ENCODE measurements at regions not wholly inside any gene's neighbourhood (a gene's known extent, or its start where the extent isn't known, plus 50 kb on each side); places are given as distances from the start of the nearest gene placed in this dataset.
A peak's percentile ranks its signal among the peaks of the same experiment; 100 is the strongest.

DNA sequence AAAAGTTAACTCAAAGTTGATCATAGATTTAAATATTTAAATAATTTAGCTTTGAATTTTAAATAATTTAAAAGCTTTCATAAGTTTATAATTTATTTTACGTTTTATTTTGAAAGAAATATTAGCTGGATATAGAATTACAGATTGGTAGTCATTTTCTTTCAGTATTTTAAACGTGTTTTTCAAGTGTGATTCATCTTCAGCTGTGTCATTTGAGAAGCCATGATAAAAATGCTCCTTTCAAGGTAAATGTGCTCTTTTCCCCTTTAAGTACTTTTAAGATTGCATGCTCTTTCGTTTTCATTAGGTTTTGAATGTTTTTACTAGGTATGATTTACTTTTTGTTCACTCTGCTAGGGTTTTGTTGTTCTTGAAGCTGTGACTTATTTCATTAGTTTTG, 116.8 kb upstream of the FIGN start:
- H3K23ac ChIP-seq (ENCODE audit: low read length): no peak overlapping the region
- WGBS (ENCODE audit: extremely low coverage, insufficient coverage, low lambda C conversion rate): 100% methylated on average over 2 of the region's 3 CpGs
- H4K8ac ChIP-seq (ENCODE audit: low read depth, low read length): no peak overlapping the region
- H3K4ac ChIP-seq (ENCODE audit: low read depth, low read length): no peak overlapping the region
- H2BK120ac ChIP-seq (ENCODE audit: low read depth, low read length): no peak overlapping the region
- no peak overlapping the region for H2AK5ac ChIP-seq (ENCODE audit: low read length)
- H3K56ac ChIP-seq (ENCODE audit: low read length): no peak overlapping the region
- no peaks in the 10 kb centered on the region for H3K27me3 ChIP-seq (ENCODE audit: insufficient read depth, low read length, poor library complexity)
- no peak overlapping the region for H4K5ac ChIP-seq (ENCODE audit: low read length)
- no peak for DNase-seq
- H3K79me1 ChIP-seq (ENCODE audit: low read length): no peaks in the 10 kb centered on the region
- H3K4me2 ChIP-seq (ENCODE audit: low read length): no peak overlapping the region
- no peaks in the 10 kb centered on the region for H3K4me1 ChIP-seq (ENCODE audit: control insufficient read depth, low read depth, low read length)
- no peak overlapping the region for H3K27ac ChIP-seq (ENCODE audit: low read depth, low read length)
- H3K9ac ChIP-seq (ENCODE audit: low read length): no peak overlapping the region
- H2BK5ac ChIP-seq (ENCODE audit: low read length): no peak overlapping the region
- H2BK15ac ChIP-seq (replicated peaks; ENCODE audit: low read depth): no peak overlapping the region
- no peak overlapping the region for H3K4me3 ChIP-seq (ENCODE audit: low read length)
- H3K36me3 ChIP-seq (ENCODE audit: control insufficient read depth, insufficient read depth, low read length): no peaks in the 10 kb centered on the region
- no peak overlapping the region for H3K18ac ChIP-seq (ENCODE audit: low read length)
- H3K79me2 ChIP-seq (ENCODE audit: control insufficient read depth, insufficient read depth, low read length): no peaks in the 10 kb centered on the region

DNA sequence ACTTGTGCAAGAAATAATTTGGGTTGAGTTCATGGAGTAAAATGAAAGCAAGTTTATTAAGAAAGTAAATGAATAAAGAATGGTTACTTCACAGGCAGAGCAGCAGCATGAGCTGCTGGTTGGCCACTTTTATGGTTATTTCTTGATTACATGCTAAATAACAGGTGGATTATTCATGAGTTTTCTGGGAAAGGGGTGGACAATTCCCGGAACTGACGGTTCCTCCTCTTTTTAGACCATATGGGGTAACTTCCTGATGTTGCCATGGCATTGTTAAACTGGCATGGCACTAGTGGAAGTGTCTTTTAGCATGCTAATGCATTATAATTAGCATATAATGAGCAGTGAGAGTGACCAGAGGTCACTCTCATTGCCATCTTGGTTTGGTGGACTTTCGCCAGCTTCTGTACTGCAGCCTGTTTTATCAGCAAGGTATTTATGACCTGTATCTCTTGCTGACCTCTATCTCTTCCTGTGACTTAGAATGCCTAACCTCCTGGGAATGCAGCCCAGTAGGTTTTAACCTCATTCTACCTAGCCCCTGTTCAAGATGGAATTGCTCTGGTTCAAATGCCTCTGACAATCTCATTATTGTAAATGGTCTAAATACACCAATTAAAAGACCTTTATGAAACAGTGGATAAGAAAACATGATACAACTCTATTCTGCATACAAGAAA, 114.1 kb upstream of the FIGN start:
- no CpG with 5 or more reads among the region's 3 CpGs for WGBS (ENCODE audit: extremely low coverage, insufficient coverage, low lambda C conversion rate)
- peak; percentile 69 for DNase-seq
- no peaks in the 10 kb centered on the region for H3K36me3 ChIP-seq (ENCODE audit: control insufficient read depth, insufficient read depth, low read length)

DNA sequence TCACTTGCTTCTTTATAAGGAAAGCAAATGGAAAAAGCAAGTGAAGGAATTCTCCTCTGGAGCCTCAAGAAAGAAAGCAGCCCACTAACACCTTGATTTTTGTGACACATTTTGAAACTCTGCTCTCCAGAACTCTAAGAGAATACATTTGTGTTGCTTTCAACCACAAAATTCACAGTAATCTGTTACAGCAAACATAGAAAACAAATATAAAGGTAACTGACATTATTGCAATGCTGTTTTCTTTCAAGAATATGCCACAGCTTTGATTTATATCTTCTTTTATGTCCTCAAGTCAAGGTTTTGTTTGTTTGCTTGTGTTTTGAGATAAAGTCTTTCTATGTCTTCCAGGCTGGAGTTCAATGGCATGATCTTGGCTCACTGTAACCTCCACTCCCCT, 103.1 kb upstream of the FIGN start:
- Histone ChIP-seq H3K56ac (ENCODE audit: low read length) (no peak overlapping the region), H3K36me3 (ENCODE audit: control insufficient read depth, insufficient read depth, low read length) (no peaks in the 10 kb centered on the region), H4K8ac (ENCODE audit: low read depth, low read length) (no peak overlapping the region), H3K4me3 (ENCODE audit: low read length) (no peak overlapping the region), H3K18ac (ENCODE audit: low read length) (no peak overlapping the region), H3K9ac (ENCODE audit: low read length) (no peak overlapping the region), H3K79me1 (ENCODE audit: low read length) (no peaks in the 10 kb centered on the region), H3K27ac (ENCODE audit: low read depth, low read length) (no peak overlapping the region), H3K23ac (ENCODE audit: low read length) (no peak overlapping the region), H3K79me2 (ENCODE audit: control insufficient read depth, insufficient read depth, low read length) (no peaks in the 10 kb centered on the region), H4K5ac (ENCODE audit: low read length) (no peak overlapping the region), H2AK5ac (ENCODE audit: low read length) (no peak overlapping the region), H3K4me2 (ENCODE audit: low read length) (no peak overlapping the region), H2BK15ac (replicated peaks; ENCODE audit: low read depth) (no peak overlapping the region), H2BK120ac (ENCODE audit: low read depth, low read length) (no peak overlapping the region), H3K4me1 (ENCODE audit: control insufficient read depth, low read depth, low read length) (no peaks in the 10 kb centered on the region), H3K4ac (ENCODE audit: low read depth, low read length) (no peak overlapping the region), H3K27me3 (ENCODE audit: insufficient read depth, low read length, poor library complexity) (no peaks in the 10 kb centered on the region), H2BK5ac (ENCODE audit: low read length) (no peak overlapping the region)
- DNase-seq: no peak

More for the DNA sequence above, 114.1 kb upstream of the FIGN start:
- Histone ChIP-seq H3K79me2 (ENCODE audit: control insufficient read depth, insufficient read depth, low read length) (no peaks in the 10 kb centered on the region), H3K27ac (ENCODE audit: low read depth, low read length) (no peak overlapping the region), H3K9ac (ENCODE audit: low read length) (no peak overlapping the region), H3K18ac (ENCODE audit: low read length) (no peak overlapping the region), H3K79me1 (ENCODE audit: low read length) (no peaks in the 10 kb centered on the region), H3K4ac (ENCODE audit: low read depth, low read length) (no peak overlapping the region), H2AK5ac (ENCODE audit: low read length) (no peak overlapping the region), H3K23ac (ENCODE audit: low read length) (no peak overlapping the region), H3K56ac (ENCODE audit: low read length) (no peak overlapping the region), H3K4me3 (ENCODE audit: low read length) (no peak overlapping the region), H2BK5ac (ENCODE audit: low read length) (no peak overlapping the region), H3K27me3 (ENCODE audit: insufficient read depth, low read length, poor library complexity) (no peaks in the 10 kb centered on the region), H4K8ac (ENCODE audit: low read depth, low read length) (no peak overlapping the region), H2BK15ac (replicated peaks; ENCODE audit: low read depth) (no peak overlapping the region), H2BK120ac (ENCODE audit: low read depth, low read length) (no peak overlapping the region), H3K4me2 (ENCODE audit: low read length) (no peak overlapping the region), H4K5ac (ENCODE audit: low read length) (no peak overlapping the region), H3K4me1 (ENCODE audit: control insufficient read depth, low read depth, low read length) (no peaks in the 10 kb centered on the region)

DNA sequence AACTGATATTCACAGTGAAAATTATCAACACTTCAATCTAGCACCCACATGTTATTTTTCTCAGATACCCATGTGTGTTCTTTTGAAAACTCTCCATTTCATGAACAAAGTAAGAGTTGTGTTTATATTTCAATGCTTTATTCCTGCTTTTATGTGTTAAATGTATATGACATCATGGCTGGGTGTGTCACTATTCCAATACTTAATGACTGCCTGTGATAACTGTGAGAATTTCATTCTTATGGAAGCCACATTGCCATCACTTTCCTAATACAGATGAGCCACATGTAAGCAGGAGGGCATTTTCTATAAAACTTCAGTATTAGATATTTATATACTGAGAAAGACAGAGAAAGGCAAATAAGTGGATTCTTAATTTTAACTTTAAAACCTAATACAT, 100.4 kb upstream of the FIGN start:
- Histone ChIP-seq H2BK120ac (ENCODE audit: low read depth, low read length) (no peak overlapping the region), H3K18ac (ENCODE audit: low read length) (no peak overlapping the region), H2BK5ac (ENCODE audit: low read length) (no peak overlapping the region), H3K56ac (ENCODE audit: low read length) (no peak overlapping the region), H4K5ac (ENCODE audit: low read length) (no peak overlapping the region), H2AK5ac (ENCODE audit: low read length) (no peak overlapping the region), H3K27ac (ENCODE audit: low read depth, low read length) (no peak overlapping the region), H3K23ac (ENCODE audit: low read length) (no peak overlapping the region), H3K4me3 (ENCODE audit: low read length) (no peak overlapping the region), H2BK15ac (replicated peaks; ENCODE audit: low read depth) (no peak overlapping the region), H4K8ac (ENCODE audit: low read depth, low read length) (no peak overlapping the region), H3K4ac (ENCODE audit: low read depth, low read length) (no peak overlapping the region), H3K36me3 (ENCODE audit: control insufficient read depth, insufficient read depth, low read length) (no peaks in the 10 kb centered on the region), H3K4me1 (ENCODE audit: control insufficient read depth, low read depth, low read length) (no peaks in the 10 kb centered on the region), H3K79me1 (ENCODE audit: low read length) (no peaks in the 10 kb centered on the region), H3K9ac (ENCODE audit: low read length) (no peak overlapping the region), H3K27me3 (ENCODE audit: insufficient read depth, low read length, poor library complexity) (no peaks in the 10 kb centered on the region), H3K4me2 (ENCODE audit: low read length) (no peak overlapping the region), H3K79me2 (ENCODE audit: control insufficient read depth, insufficient read depth, low read length) (no peaks in the 10 kb centered on the region)
- no peak for DNase-seq

DNA sequence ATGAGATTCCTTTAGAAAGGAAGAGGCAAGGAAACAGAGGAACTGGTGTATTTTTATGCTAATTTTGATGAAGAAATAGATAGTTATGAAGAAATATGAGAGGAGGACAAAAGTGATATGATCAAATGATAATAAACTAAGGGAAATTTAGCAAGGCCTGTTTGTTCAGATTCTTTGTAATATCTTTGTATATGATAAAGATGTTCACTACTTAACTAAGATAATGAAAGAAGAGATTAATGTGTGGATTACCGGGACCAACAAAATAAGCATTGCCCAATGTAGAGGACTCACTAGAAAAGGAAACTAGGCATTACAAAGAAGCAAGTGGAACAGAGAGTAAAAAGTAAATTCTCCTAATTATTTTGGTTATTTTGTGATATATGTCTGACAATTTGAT, 99.0 kb upstream of the FIGN start:
- Histone ChIP-seq H3K79me2 (ENCODE audit: control insufficient read depth, insufficient read depth, low read length) (no peaks in the 10 kb centered on the region), H3K4me2 (ENCODE audit: low read length) (no peak overlapping the region), H3K27ac (ENCODE audit: low read depth, low read length) (no peak overlapping the region), H2BK15ac (replicated peaks; ENCODE audit: low read depth) (no peak overlapping the region), H3K4ac (ENCODE audit: low read depth, low read length) (no peak overlapping the region), H3K9ac (ENCODE audit: low read length) (no peak overlapping the region), H3K23ac (ENCODE audit: low read length) (no peak overlapping the region), H2AK5ac (ENCODE audit: low read length) (no peak overlapping the region), H3K56ac (ENCODE audit: low read length) (no peak overlapping the region), H3K4me1 (ENCODE audit: control insufficient read depth, low read depth, low read length) (no peaks in the 10 kb centered on the region), H3K27me3 (ENCODE audit: insufficient read depth, low read length, poor library complexity) (no peaks in the 10 kb centered on the region), H3K79me1 (ENCODE audit: low read length) (no peaks in the 10 kb centered on the region), H4K8ac (ENCODE audit: low read depth, low read length) (no peak overlapping the region), H3K4me3 (ENCODE audit: low read length) (no peak overlapping the region), H2BK5ac (ENCODE audit: low read length) (no peak overlapping the region), H3K18ac (ENCODE audit: low read length) (no peak overlapping the region), H3K36me3 (ENCODE audit: control insufficient read depth, insufficient read depth, low read length) (no peaks in the 10 kb centered on the region), H4K5ac (ENCODE audit: low read length) (no peak overlapping the region), H2BK120ac (ENCODE audit: low read depth, low read length) (no peak overlapping the region)
- whole genome bisulfite sequencing (ENCODE audit: extremely low coverage, insufficient coverage, low lambda C conversion rate): no CpG with 5 or more reads among the region's 1 CpG
- DNase-seq: no peak

DNA sequence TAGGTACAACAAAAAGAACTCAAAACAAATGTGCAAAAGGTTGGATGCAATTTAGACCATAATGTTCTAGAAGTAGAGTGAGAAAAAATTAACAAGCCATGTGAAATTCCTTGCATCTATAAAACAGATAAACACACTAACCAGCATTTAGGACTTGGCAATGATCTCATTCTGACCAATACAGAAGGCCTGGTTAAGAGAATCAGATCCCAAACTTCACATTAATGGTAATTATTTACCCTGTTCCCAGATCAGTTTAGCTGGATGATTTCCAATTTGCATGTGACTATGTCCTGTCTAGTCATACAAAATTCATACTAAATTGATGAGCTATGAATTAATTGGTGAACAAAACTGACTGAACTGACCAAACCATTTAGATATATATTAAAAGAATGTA, 98.4 kb upstream of the FIGN start:
- H3K4ac ChIP-seq (ENCODE audit: low read depth, low read length): no peak overlapping the region
- no peak overlapping the region for H2BK120ac ChIP-seq (ENCODE audit: low read depth, low read length)
- no peaks in the 10 kb centered on the region for H3K79me2 ChIP-seq (ENCODE audit: control insufficient read depth, insufficient read depth, low read length)
- no peak overlapping the region for H4K8ac ChIP-seq (ENCODE audit: low read depth, low read length)
- DNase-seq: no peak
- no peak overlapping the region for H2BK5ac ChIP-seq (ENCODE audit: low read length)
- no peak overlapping the region for H3K23ac ChIP-seq (ENCODE audit: low read length)
- no peak overlapping the region for H2BK15ac ChIP-seq (replicated peaks; ENCODE audit: low read depth)
- no peak overlapping the region for H3K4me3 ChIP-seq (ENCODE audit: low read length)
- H3K18ac ChIP-seq (ENCODE audit: low read length): no peak overlapping the region
- no peaks in the 10 kb centered on the region for H3K4me1 ChIP-seq (ENCODE audit: control insufficient read depth, low read depth, low read length)
- no peaks in the 10 kb centered on the region for H3K79me1 ChIP-seq (ENCODE audit: low read length)
- H3K4me2 ChIP-seq (ENCODE audit: low read length): no peak overlapping the region
- no peak overlapping the region for H3K56ac ChIP-seq (ENCODE audit: low read length)
- no peak overlapping the region for H4K5ac ChIP-seq (ENCODE audit: low read length)
- no peak overlapping the region for H2AK5ac ChIP-seq (ENCODE audit: low read length)
- no peaks in the 10 kb centered on the region for H3K36me3 ChIP-seq (ENCODE audit: control insufficient read depth, insufficient read depth, low read length)
- H3K27ac ChIP-seq (ENCODE audit: low read depth, low read length): no peak overlapping the region
- H3K9ac ChIP-seq (ENCODE audit: low read length): no peak overlapping the region
- no peaks in the 10 kb centered on the region for H3K27me3 ChIP-seq (ENCODE audit: insufficient read depth, low read length, poor library complexity)

All from mesendoderm (in vitro differentiated cells).